NCI-H69 (cell line): ENCODE measurements at regions not wholly inside any gene's neighbourhood (a gene's known extent, or its start where the extent isn't known, plus 50 kb on each side); places are given as distances from the start of the nearest gene placed in this dataset.
"Not testable (repeated sequence)": the region's sequence is repeated elsewhere in the genome, so short reads cannot be mapped to it uniquely, and the experiment has no call there.

Source experiments
- DNase-seq: peaks from one replicate; lab custom pipeline; 2025; lab: John Stamatoyannopoulos, UW

DNA sequence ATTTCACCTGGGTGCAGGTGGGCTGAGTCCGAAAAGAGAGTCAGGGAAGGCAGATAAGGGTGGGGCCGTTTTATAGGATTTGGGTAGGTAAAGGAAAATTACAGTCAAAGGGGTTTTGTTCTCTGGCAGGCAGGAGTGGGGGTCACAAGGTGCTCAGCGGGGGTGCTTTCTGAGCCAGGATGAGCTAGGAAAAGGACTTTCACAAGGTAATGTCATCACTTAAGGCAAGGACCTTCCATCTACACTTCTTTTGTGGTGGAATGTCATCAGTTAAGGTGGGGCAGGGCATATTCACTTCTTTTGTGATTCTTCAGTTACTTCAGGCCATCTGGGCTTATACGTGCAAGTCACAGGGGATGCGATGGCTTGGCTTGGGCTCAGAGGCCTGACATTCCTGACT lies 68.6 kb upstream of the ARG1 start:
- not testable (repeated sequence) for DNase-seq

- DNase-seq = peak; percentile 97
Measured at GRCh38 chr6:131510094-131510493, 62.9 kb upstream of the ARG1 start.

GRCh38 chr6:131510591-131510990 lies 62.4 kb upstream of the ARG1 start:
- DNase-seq = peak; percentile 30

- DNase-seq = peak; percentile 66
Measured at GRCh38 chr6:131519670-131520436, 53.2 kb upstream of the ARG1 start.
